ENCODE measurements at regions not wholly inside any gene's neighbourhood (a gene's known extent, or its start where the extent isn't known, plus 50 kb on each side); places are given as distances from the start of the nearest gene placed in this dataset.

DNA sequence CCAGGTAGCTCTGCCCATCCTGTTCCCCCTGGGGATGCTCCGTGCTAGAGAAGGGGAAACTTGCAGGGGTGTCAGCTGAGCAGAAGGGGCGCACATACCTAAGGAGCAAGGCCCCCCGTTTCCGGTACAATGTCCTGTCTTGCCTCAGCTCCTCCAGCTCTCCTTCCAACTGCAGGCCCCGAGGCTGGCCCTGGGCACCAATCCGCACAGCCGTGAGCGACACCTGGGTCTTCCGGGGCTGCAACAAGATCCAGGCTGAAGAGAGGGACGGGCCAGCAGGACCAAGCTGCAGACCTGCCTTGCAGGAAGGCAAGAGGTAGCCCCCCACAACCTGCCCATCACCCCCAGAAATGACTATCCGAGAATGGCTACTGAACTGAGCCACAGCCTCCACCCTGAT lies 102.6 kb downstream of the RMI2 start:
- TF ChIP-seq TCF12 (IDR thresholded peaks at IDR 0.05; ENCODE audit: low read depth) = no peak
- no peak for TF ChIP-seq TAF1 (IDR thresholded peaks at IDR 0.05; ENCODE audit: low read depth)
- TF ChIP-seq YY1 (IDR thresholded peaks at IDR 0.05; ENCODE audit: low read depth) = no peak
- TF ChIP-seq TEAD4 (IDR thresholded peaks at IDR 0.05) = no peak
- no peak for TF ChIP-seq NFIC (IDR thresholded peaks at IDR 0.05)
- no peak for TF ChIP-seq ZBTB7A (IDR thresholded peaks at IDR 0.05; ENCODE audit: low read depth)
- TF ChIP-seq, protein P1, sequence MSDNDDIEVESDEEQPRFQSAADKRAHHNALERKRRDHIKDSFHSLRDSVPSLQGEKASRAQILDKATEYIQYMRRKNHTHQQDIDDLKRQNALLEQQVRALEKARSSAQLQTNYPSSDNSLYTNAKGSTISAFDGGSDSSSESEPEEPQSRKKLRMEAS (IDR thresholded peaks at IDR 0.05) = no peak
- TF ChIP-seq RAD21 (IDR thresholded peaks at IDR 0.05; ENCODE audit: low read depth) = no peak
- TF ChIP-seq EP300 (IDR thresholded peaks at IDR 0.05; ENCODE audit: borderline replicate concordance) = no peak
- no peak for TF ChIP-seq REST (IDR thresholded peaks at IDR 0.05; ENCODE audit: low read depth)

- TF ChIP-seq ZBTB7A (IDR thresholded peaks at IDR 0.05; ENCODE audit: low read depth) (no peak), TAF1 (IDR thresholded peaks at IDR 0.05; ENCODE audit: low read depth) (no peak), FOXM1 (IDR thresholded peaks at IDR 0.05; ENCODE audit: borderline replicate concordance, low read depth) (no peak), TEAD4 (IDR thresholded peaks at IDR 0.05) (no peak), CREB1 (IDR thresholded peaks at IDR 0.05; ENCODE audit: low read depth) (no peak)
- TF ChIP-seq, protein P1 (IDR thresholded peaks at IDR 0.05) = no peak
These were observed 103.6 kb downstream of the RMI2 start for GRCh38 chr16:11448796-11449416.

GRCh38 chr16:11449716-11450115 lies 104.5 kb downstream of the RMI2 start:
- TF ChIP-seq EP300 (IDR thresholded peaks at IDR 0.05; ENCODE audit: borderline replicate concordance) (no peak), EGR1 (IDR thresholded peaks at IDR 0.05) (no peak), REST (IDR thresholded peaks at IDR 0.05; ENCODE audit: low read depth) (no peak), CREB1 (IDR thresholded peaks at IDR 0.05; ENCODE audit: low read depth) (no peak), YY1 (IDR thresholded peaks at IDR 0.05; ENCODE audit: low read depth) (no peak), USF1 (IDR thresholded peaks at IDR 0.05) (no peak), TCF12 (IDR thresholded peaks at IDR 0.05; ENCODE audit: low read depth) (no peak), TAF1 (IDR thresholded peaks at IDR 0.05; ENCODE audit: low read depth) (no peak), RAD21 (IDR thresholded peaks at IDR 0.05; ENCODE audit: low read depth) (no peak)
- TF ChIP-seq, protein P1 (IDR thresholded peaks at IDR 0.05) = no peak

DNA sequence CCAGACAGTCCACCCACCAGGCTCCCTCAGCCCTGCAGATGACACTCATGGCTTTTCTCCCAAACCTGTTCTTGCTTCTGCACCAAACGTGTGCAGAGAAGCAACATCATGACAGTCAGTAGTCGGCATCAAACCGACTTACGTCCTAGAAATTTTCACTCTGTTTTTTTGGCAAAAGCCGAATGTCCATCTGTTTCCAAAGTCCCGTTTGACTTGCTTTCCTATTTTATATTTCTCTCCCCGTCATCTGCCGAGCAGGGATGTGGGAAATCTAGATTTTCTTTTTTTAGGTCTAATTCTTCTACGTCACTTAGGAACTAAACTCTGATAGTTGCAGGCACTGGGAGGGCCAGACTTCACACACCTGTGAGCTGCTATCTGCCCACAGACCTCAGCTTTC lies 104.9 kb downstream of the RMI2 start:
- TF ChIP-seq EP300 (IDR thresholded peaks at IDR 0.05; ENCODE audit: borderline replicate concordance) (no peak), REST (IDR thresholded peaks at IDR 0.05; ENCODE audit: low read depth) (no peak), EGR1 (IDR thresholded peaks at IDR 0.05) (no peak), NFIC (IDR thresholded peaks at IDR 0.05) (no peak), TEAD4 (IDR thresholded peaks at IDR 0.05) (no peak), ZBTB7A (IDR thresholded peaks at IDR 0.05; ENCODE audit: low read depth) (no peak), RAD21 (IDR thresholded peaks at IDR 0.05; ENCODE audit: low read depth) (no peak), TCF12 (IDR thresholded peaks at IDR 0.05; ENCODE audit: low read depth) (no peak), CEBPB (IDR thresholded peaks at IDR 0.05) (no peak), TAF1 (IDR thresholded peaks at IDR 0.05; ENCODE audit: low read depth) (no peak), FOXM1 (IDR thresholded peaks at IDR 0.05; ENCODE audit: borderline replicate concordance, low read depth) (no peak), CREB1 (IDR thresholded peaks at IDR 0.05; ENCODE audit: low read depth) (no peak)

DNA sequence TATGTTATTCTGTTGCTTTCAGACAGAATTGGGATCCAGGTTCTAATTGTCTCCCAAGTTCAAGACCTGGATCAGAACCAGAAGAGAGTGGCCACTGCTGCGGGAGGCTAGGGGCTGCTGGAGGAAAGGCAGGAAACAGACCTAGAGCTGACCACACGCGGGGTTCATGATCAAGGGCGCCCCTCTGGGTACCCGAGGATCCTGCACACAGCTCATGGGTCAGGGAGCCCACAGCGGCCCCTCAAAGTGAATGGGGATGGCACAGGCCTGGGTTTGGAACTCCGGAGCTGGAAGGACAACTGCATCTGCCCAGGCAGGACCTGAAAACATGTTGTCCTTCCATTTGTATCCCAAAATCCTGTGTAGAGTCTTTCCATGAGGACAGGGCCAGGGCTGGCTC lies 107.0 kb downstream of the RMI2 start:
- TF ChIP-seq ZBTB7A (IDR thresholded peaks at IDR 0.05; ENCODE audit: low read depth) (no peak), EP300 (IDR thresholded peaks at IDR 0.05; ENCODE audit: borderline replicate concordance) (no peak), FOXM1 (IDR thresholded peaks at IDR 0.05; ENCODE audit: borderline replicate concordance, low read depth) (no peak), TEAD4 (IDR thresholded peaks at IDR 0.05) (no peak), TAF1 (IDR thresholded peaks at IDR 0.05; ENCODE audit: low read depth) (no peak), CEBPB (IDR thresholded peaks at IDR 0.05) (no peak), TCF12 (IDR thresholded peaks at IDR 0.05; ENCODE audit: low read depth) (no peak)
